ENCODE measurements at regions not wholly inside any gene's neighbourhood (a gene's known extent, or its start where the extent isn't known, plus 50 kb on each side); places are given as distances from the start of the nearest gene placed in this dataset.
"Not testable (repeated sequence)": the region's sequence is repeated elsewhere in the genome, so short reads cannot be mapped to it uniquely, and the experiment has no call there.

DNA sequence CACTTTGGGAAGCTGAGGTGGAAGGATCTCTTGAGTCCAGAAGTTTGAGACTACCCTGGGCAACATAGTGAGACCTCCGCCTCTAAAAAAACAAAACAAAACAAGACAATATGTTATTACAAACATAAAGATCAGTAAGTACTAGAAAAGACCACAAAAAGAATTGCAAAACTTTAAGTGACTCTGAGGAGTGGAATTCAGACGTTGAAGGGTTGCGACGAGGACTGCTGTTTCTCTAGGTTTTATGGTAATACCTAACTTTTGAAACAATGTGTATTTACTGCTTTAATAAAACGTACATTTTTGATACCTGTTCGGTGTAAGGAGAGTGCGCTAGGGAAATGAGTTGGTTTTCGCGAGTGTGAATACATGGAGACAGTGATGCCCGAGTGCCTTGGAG lies 250.4 kb downstream of the GATA3 start:
- H3K36me3 Mint-ChIP-seq (ENCODE audit: low read depth): no peaks in the 10 kb centered on the region
- no peaks in the 10 kb centered on the region for H3K9me3 Mint-ChIP-seq
- H3K4me3 Mint-ChIP-seq: no peak overlapping the region
- intact Hi-C loops (cut with micrococcal nuclease): no loop called here
- H3K27ac Mint-ChIP-seq: no peak overlapping the region
- no peaks in the 10 kb centered on the region for H3K27me3 Mint-ChIP-seq
- no peaks in the 10 kb centered on the region for H3K4me1 Mint-ChIP-seq (ENCODE audit: low read depth)

- Mint-ChIP-seq H3K27me3 (no peaks in the 10 kb centered on the region), H3K4me1 (ENCODE audit: low read depth) (no peaks in the 10 kb centered on the region), H3K27ac (no peak overlapping the region), H3K36me3 (ENCODE audit: low read depth) (no peaks in the 10 kb centered on the region), H3K9me3 (no peaks in the 10 kb centered on the region), H3K4me3 (no peak overlapping the region)
- intact Hi-C loops (cut with micrococcal nuclease): no loop called here
These were observed 251.6 kb downstream of the GATA3 start for GRCh38 chr10:8305876-8306652.

GRCh38 chr10:8306685-8307364 lies 252.3 kb downstream of the GATA3 start:
- Mint-ChIP-seq H3K4me1 (ENCODE audit: low read depth) (no peaks in the 10 kb centered on the region), H3K27ac (no peak overlapping the region), H3K27me3 (no peaks in the 10 kb centered on the region), H3K36me3 (ENCODE audit: low read depth) (no peaks in the 10 kb centered on the region), H3K9me3 (no peaks in the 10 kb centered on the region), H3K4me3 (no peak overlapping the region)
- intact Hi-C loops (cut with micrococcal nuclease): no loop called here

- intact Hi-C loops (cut with micrococcal nuclease): no loop called here
- H3K27ac Mint-ChIP-seq: no peak overlapping the region
- H3K4me1 Mint-ChIP-seq (ENCODE audit: low read depth): no peaks in the 10 kb centered on the region
- H3K36me3 Mint-ChIP-seq (ENCODE audit: low read depth): no peaks in the 10 kb centered on the region
- no peaks in the 10 kb centered on the region for H3K9me3 Mint-ChIP-seq
- no peak overlapping the region for H3K4me3 Mint-ChIP-seq
- H3K27me3 Mint-ChIP-seq: no peaks in the 10 kb centered on the region
These were observed 256.4 kb downstream of the GATA3 start for GRCh38 chr10:8310930-8311329.

DNA sequence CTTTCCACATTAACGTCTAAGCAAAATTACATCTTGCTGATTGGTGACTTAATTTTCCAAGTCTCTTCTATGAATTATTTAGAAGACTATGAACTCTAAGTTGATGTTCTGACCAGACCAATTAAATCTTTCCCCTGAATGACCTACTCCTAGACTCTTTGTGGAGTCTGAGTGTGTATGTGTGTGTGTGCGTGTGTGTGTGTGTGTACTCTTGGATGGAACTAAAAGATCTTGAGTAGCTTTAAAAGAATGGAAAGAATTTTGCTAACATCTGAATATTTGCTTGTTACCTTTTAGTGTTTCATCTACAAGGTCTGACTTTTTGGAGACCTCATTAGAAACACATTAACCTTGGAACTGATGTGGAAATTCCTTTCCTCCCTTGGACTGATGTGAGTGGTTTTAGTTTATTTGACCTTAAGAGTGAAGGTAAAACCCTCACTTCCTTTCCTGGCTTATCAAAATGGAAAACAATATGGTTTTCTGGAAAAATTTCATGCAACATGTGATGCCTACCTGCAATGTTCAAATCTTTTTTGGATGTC lies 257.1 kb downstream of the GATA3 start:
- Mint-ChIP-seq H3K4me1 (ENCODE audit: low read depth) (no peaks in the 10 kb centered on the region), H3K27me3 (no peaks in the 10 kb centered on the region), H3K9me3 (no peaks in the 10 kb centered on the region), H3K36me3 (ENCODE audit: low read depth) (no peaks in the 10 kb centered on the region), H3K4me3 (no peak overlapping the region), H3K27ac (no peak overlapping the region)
- intact Hi-C loops (cut with micrococcal nuclease): no loop called here

DNA sequence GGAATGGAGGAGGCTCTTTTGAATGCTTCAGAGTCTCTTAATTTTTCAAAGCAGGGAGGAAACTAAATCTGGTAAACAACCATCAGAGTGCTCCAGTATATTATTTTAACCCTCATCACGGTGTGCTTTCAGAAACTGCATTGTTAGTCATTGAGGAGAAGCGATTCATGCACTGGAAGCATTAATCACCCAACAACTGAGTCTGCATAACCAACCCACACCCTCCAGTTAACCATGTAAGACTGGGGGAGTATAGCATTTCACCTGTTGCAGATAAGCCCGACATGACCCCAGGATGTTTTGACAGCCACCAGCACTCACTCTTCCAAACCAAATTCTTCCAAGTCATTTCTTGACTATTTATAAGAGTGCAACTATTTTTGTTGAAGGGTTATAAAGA lies 257.6 kb downstream of the GATA3 start:
- Mint-ChIP-seq H3K9me3 (no peaks in the 10 kb centered on the region), H3K27ac (no peak overlapping the region), H3K4me1 (ENCODE audit: low read depth) (no peaks in the 10 kb centered on the region), H3K36me3 (ENCODE audit: low read depth) (no peaks in the 10 kb centered on the region), H3K4me3 (no peak overlapping the region), H3K27me3 (no peaks in the 10 kb centered on the region)
- intact Hi-C loops (cut with micrococcal nuclease): no loop called here

DNA sequence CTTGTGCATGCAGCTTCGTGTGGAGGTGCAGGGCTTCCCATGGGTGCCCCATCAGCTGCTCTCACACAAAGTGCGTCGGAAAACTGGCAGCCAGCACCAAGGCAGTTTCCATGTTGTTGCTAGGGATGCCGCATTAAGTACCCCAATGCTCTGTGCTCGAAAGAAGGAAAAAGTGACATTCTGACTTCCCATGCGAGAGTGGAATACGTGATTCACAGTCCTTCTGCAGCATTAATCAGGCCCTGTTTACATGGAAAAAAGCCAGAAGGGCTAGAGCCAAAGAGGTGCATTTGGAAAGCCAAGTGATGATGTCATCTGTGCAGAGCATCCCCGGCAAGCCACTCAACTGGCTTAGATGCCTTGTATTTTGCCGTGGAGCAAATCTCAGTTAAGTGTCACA lies 258.3 kb downstream of the GATA3 start:
- H3K4me3 Mint-ChIP-seq: no peak overlapping the region
- H3K4me1 Mint-ChIP-seq (ENCODE audit: low read depth): no peaks in the 10 kb centered on the region
- H3K9me3 Mint-ChIP-seq: no peaks in the 10 kb centered on the region
- intact Hi-C loops (cut with micrococcal nuclease): no loop called here
- no peak overlapping the region for H3K27ac Mint-ChIP-seq
- H3K27me3 Mint-ChIP-seq: no peaks in the 10 kb centered on the region
- H3K36me3 Mint-ChIP-seq (ENCODE audit: low read depth): no peaks in the 10 kb centered on the region

DNA sequence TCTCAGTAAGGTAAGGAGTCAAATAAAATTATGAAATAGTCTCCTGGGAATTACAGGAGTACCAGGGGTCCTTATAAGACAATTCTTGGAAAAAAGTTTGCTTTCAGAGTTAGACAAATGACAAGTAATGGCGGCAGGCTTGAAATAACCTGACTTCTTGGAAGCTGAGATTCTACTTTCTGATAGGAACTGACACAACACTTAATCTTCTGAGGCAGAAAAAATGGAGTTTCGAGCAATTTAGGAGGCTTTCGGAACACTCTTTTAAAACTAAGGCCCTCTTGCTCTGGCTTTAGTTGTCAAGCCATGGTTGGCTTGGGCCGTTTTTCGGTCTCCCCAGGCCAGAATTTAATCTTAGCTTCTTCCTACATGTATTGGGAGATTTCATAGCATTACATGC lies 260.0 kb downstream of the GATA3 start:
- no peak overlapping the region for H3K4me3 Mint-ChIP-seq
- no peaks in the 10 kb centered on the region for H3K36me3 Mint-ChIP-seq (ENCODE audit: low read depth)
- intact Hi-C loops (cut with micrococcal nuclease): no loop called here
- H3K27ac Mint-ChIP-seq: no peak overlapping the region
- H3K4me1 Mint-ChIP-seq (ENCODE audit: low read depth): no peaks in the 10 kb centered on the region
- no peaks in the 10 kb centered on the region for H3K27me3 Mint-ChIP-seq
- H3K9me3 Mint-ChIP-seq: no peaks in the 10 kb centered on the region

- H3K4me3 Mint-ChIP-seq: no peak overlapping the region
- intact Hi-C loops (cut with micrococcal nuclease): no loop called here
- H3K9me3 Mint-ChIP-seq: no peaks in the 10 kb centered on the region
- H3K4me1 Mint-ChIP-seq (ENCODE audit: low read depth): no peaks in the 10 kb centered on the region
- no peaks in the 10 kb centered on the region for H3K36me3 Mint-ChIP-seq (ENCODE audit: low read depth)
- no peaks in the 10 kb centered on the region for H3K27me3 Mint-ChIP-seq
- H3K27ac Mint-ChIP-seq: no peak overlapping the region
These were observed 261.1 kb downstream of the GATA3 start for GRCh38 chr10:8315619-8316021.

- Mint-ChIP-seq H3K4me1 (ENCODE audit: low read depth) (no peaks in the 10 kb centered on the region), H3K9me3 (no peaks in the 10 kb centered on the region), H3K27me3 (no peaks in the 10 kb centered on the region), H3K36me3 (ENCODE audit: low read depth) (no peaks in the 10 kb centered on the region), H3K27ac (no peak overlapping the region), H3K4me3 (no peak overlapping the region)
- intact Hi-C loops (cut with micrococcal nuclease): no loop called here
These were observed 261.8 kb downstream of the GATA3 start for GRCh38 chr10:8316284-8316683.

DNA sequence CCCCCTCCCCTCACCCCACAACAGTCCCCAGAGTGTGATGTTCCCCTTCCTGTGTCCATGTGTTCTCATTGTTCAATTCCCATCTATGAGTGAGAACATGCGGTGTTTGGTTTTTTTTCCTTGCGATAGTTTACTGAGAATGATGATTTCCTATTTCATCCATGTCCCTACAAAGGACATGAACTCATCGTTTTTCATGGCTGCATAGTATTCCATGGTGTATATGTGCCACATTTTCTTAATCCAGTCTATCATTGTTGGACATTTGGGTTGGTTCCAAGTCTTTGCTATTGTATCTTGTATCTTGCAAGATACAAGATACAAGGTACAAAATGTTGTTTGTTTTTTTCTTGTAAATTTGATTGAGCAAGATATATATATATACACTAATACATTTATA lies 263.9 kb downstream of the GATA3 start:
- H3K4me3 Mint-ChIP-seq; H3K36me3 Mint-ChIP-seq (ENCODE audit: low read depth); H3K27ac Mint-ChIP-seq; H3K4me1 Mint-ChIP-seq (ENCODE audit: low read depth); H3K27me3 Mint-ChIP-seq; intact Hi-C loops (cut with micrococcal nuclease); H3K9me3 Mint-ChIP-seq: not testable (repeated sequence)

GRCh38 chr10:8318956-8319355 lies 264.5 kb downstream of the GATA3 start:
- Mint-ChIP-seq H3K36me3 (ENCODE audit: low read depth) (no peaks in the 10 kb centered on the region), H3K4me1 (ENCODE audit: low read depth) (no peaks in the 10 kb centered on the region), H3K4me3 (no peak overlapping the region), H3K27ac (no peak overlapping the region), H3K9me3 (no peaks in the 10 kb centered on the region), H3K27me3 (no peaks in the 10 kb centered on the region)
- intact Hi-C loops (cut with micrococcal nuclease): no loop called here

DNA sequence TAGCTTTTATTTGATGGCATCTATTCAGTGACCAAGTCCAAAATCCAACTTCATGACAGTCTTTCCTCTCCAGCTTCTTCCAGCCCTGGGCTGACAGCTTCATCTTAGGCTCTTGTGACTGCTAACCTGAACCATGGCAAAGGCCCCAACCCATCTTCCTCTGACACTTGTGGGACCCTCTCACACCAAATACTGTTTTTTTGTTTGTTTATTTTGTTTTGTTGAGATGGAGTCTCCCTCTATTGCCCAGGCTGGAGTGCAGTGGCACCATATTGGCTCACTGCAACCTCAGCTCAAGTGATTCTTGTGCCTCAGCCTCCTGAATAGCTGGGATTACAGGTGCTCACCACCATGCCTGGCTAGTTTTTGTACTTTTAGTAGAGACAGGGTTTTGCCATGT lies 265.2 kb downstream of the GATA3 start:
- Mint-ChIP-seq H3K36me3 (ENCODE audit: low read depth) (no peaks in the 10 kb centered on the region), H3K4me1 (ENCODE audit: low read depth) (no peaks in the 10 kb centered on the region), H3K27ac (no peak overlapping the region), H3K9me3 (no peaks in the 10 kb centered on the region), H3K27me3 (no peaks in the 10 kb centered on the region), H3K4me3 (no peak overlapping the region)
- intact Hi-C loops (cut with micrococcal nuclease): no loop called here

- Mint-ChIP-seq H3K4me3 (no peak overlapping the region), H3K36me3 (ENCODE audit: low read depth) (no peaks in the 10 kb centered on the region), H3K27ac (no peak overlapping the region), H3K4me1 (ENCODE audit: low read depth) (no peaks in the 10 kb centered on the region), H3K27me3 (peaks cover 9% of the 10 kb centered on the region), H3K9me3 (no peaks in the 10 kb centered on the region)
- intact Hi-C loops (cut with micrococcal nuclease): no loop called here
These were observed 267.5 kb downstream of the GATA3 start for GRCh38 chr10:8321990-8322389.

Measured in dendritic cell treated with granulocyte-macrophage colony-stimulating factor and Interleukin-4, amounts not matched to agents 40 ng/mL and 50 ng/mL, for 4 days (primary cell).